ENCODE measurements at regions not wholly inside any gene's neighbourhood (a gene's known extent, or its start where the extent isn't known, plus 50 kb on each side); places are given as distances from the start of the nearest gene placed in this dataset.
"Not testable (repeated sequence)": the region's sequence is repeated elsewhere in the genome, so short reads cannot be mapped to it uniquely, and the experiment has no call there.

DNA sequence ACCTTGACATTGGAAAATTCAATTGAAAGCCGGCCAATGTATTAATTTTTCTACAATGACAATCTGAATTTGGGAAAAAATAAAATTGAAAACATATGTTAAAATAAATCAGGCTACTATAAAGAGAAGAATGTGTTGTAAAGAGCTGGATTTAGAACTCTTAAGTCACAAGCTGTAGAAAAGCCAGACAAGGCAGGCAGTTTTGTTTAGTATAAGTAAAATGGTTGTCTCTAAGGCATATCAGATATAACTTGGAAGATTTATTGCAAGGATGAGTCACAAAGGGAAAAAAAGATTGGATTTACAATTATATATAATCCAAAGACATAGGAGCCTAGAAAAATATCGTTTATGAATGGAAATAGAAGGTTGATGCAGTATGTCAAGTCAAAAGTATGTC is 549.1 kb upstream of the EPHA5 start:
- DNase-seq (ENCODE audit: low read depth in 2 of 2, low spot score in 1 of 2) = no peak

DNA sequence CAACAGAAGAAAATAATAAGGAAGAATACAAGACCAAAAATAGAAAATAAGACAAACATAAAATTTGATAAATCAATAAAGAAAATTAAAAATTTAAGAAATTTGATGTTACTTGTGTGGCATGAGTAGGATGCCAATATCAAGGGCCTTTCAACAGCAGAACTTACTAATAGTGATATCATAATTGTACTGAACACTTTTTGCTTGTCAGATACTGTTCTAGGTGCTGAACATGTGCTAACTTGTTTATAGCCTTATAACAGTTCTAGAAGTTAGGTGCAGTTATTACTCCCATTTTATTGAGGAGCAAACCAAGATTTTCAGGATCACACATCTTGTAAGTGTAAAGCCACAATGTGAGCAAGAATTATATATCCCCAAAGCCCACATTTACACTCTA is 546.0 kb upstream of the EPHA5 start:
- DNase-seq (ENCODE audit: low read depth in 2 of 2, low spot score in 1 of 2) = no peak

DNA sequence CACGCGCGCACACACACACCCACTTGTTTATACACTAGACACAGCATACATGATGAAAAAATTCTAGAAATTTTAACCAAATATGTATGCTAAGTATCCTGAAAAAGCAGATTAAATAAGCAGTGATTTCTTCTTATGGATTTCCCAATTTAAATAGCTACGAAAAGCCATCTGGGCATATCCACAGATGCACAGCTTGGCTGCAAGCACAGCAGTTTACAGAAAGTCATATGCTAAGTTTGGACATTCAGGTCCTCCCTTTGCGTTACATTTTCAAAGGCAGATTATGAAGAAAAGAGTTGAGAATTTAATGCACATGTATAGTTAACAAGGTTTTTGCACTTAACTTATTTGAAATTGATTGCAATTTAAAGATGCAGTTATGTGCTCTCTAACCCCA is 542.2 kb upstream of the EPHA5 start:
- no peak for DNase-seq (ENCODE audit: low read depth in 2 of 2, low spot score in 1 of 2)

DNA sequence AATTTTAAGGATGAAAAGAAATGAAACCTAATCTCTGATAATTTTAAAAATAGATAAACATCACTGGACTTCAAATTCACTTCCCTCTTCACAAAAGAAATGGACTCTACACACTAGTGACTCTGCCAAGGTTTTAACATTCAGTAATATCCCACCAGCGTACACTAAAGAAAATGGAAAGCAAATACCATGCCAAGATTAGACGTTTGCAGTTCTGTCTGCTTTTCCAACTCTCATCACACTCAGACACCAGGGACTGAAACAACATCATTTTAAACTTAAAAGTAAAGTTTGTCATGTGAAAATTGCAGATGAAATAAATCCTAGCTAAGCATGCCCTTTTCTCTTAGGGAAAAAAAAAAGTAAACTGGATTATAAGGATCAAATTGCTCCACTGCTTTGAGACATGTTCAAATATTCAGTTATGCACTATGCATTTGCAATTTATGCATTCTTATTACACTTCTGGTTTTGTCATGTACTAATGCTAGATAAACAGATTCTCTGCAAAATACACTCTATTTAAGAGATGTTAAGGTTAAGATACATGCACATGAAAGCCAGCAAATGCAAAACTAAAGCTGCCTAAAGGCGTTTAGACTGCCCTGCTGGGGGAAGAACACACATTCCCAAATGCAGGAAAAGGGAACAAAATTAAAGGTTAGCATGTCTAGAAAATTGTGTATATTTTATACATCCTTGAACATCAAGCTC is 534.4 kb upstream of the EPHA5 start:
- no peak for DNase-seq (ENCODE audit: low read depth in 2 of 2, low spot score in 1 of 2)

DNA sequence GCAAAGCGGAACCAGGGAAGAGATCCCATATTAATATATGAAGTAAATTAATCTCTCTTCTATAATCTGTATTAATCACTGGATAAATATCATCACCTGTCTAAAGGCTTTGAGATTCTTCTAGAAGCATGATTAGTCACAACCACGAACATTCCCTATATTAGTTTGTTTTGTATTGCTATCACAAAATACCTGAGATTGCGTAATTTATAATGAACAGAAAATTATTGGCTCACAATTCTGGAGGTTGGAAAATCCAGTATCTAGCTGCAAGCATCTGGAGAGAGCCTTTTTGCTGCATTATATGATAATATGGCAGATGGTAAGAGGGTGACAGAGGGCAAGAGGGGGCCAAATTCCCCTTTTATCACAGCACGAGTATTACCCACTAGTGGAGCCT is 532.6 kb upstream of the EPHA5 start:
- DNase-seq (ENCODE audit: low read depth in 2 of 2, low spot score in 1 of 2) = no peak

DNA sequence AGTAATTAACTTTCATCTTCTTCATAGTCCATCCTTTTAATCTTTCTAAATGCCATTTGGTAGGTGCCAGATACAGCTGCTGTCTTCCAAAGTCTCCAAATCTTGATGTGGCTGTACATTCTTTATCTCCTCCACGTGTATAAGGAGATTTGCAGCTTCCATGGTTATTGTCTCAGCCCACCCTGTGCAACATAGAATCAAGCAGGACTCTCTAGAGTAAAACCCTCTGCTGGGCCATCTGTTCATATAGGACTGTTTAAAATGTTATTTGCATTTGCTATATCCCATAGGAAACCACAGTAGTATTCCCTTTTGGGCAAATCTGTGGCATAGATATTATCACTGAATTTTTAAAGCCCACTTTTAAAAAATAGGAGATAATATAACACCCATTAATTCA is 527.2 kb upstream of the EPHA5 start:
- DNase-seq (ENCODE audit: low read depth in 2 of 2, low spot score in 1 of 2) = no peak

DNA sequence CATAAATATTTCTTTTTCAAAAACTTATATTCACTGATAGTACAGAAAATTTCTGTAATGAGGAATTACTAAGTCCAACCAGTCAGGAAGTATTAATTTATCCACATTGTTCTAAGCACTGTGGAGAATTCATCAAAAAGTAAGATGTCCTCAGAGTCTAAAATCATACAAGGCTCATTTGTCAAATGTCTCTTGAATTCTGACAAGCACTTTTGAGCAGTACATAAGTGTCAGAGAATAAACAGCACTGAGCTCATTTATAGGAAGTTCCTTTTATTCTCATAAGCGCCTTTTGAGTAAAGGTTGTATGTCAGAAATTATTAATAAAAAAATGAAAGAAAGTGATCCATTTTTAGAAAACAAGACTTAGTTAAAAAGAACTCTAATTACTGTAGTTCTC is 523.2 kb upstream of the EPHA5 start:
- DNase-seq (ENCODE audit: low read depth in 2 of 2, low spot score in 1 of 2) = no peak

DNA sequence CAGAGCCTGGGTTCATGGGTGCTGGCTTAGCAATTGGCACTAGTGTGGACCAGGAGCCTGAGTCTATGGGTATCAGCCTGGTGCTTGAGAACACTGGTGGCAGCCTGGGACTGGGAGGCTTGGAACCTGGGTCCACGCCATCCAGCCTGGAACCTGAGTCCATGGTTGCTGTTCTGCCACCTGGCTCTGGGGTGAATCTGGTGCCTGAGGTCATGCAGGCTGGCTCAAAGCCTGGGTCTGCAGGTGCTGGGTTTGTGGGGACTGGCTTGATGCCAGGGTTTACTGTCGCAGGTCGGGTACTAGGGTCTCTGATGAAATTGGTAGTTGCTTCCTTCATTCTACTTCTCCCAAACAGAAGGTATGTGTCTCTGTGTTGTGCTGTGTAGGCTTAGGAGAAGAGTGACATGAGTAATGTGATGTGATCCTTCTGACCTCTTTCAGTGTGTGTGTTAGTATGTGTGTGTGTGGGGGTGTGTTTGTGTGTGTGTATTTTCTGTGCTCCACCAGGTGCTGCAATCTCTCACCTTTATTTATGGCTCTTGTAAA is 517.0 kb upstream of the EPHA5 start:
- no peak for DNase-seq (ENCODE audit: low read depth in 2 of 2, low spot score in 1 of 2)

DNA sequence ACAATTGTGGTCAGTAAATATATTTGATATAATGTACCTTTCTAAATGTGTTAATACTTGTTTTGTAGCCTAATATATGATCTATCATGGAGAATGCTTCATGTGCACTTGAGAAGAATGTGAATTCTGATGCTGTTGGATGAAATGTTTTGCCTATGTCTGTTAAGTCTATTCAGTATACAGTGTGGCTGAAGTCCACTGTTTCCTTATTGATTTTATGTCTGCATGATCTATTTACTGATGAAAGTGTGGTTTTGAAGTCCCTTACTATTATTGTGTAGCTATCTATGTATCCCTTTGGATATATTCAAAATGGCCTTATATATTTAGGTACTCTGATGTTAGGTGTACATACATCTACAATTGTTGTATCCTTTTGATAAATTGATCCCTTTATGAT is 515.8 kb upstream of the EPHA5 start:
- DNase-seq (ENCODE audit: low read depth in 2 of 2, low spot score in 1 of 2) = no peak

DNA sequence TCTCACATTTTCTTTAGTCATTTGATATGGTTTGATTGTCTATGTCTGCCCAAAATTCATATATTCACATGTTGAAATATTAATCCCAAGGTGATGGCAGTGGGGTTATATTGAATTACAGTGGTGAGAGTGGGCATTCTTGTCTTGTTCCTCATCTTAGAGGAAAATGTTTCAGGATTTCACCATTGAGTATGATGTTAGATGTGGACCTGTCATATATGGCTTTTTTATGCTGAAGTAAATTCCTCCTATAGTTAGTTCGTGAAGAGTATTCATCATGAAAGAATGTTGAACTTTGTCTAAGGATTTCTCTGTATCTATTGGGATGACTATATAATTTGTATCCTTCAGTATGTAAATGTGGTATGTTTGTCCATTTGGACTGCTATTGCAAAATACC is 512.3 kb upstream of the EPHA5 start:
- DNase-seq (ENCODE audit: low read depth in 2 of 2, low spot score in 1 of 2) = no peak

DNA sequence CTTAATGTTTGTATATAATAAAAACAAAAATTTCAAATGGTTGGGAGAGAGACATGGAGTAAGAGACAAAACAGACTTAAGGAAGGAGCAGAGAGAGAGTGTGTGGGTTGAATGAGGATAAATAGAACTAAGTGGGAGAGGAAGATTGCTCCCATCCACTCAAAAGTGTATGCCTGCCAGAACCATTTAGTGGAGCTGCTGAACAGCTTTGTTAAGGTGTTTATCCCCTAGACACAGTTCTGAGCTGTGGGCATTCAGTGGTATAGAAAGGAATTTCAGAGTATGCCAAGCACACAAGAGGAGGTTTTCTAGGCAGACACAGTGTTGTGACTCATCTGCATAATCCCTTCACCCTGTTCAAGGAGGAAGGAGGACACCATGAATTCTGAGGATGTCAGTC is 508.6 kb upstream of the EPHA5 start:
- no peak for DNase-seq (ENCODE audit: low read depth in 2 of 2, low spot score in 1 of 2)

DNA sequence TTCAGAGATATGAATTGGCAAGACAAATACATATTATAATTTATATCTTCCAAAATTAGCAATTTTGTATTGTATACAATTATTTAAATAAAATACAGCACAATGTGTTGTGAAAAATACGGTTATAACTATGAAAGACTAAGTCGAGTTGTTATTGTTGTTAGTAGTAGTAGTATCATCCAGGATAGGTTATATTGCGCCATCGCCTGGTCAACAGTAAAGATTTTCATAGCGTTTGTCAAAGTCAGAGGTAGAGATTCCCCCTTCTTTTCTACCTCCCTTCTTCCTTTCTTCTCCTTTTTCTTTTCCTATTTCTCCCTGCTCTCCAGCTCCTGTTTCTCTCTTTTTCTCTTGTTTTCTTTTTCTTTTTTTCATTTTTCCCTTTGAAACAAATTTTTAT is 499.1 kb upstream of the EPHA5 start:
- DNase-seq (ENCODE audit: low read depth in 2 of 2, low spot score in 1 of 2) = no peak

DNA sequence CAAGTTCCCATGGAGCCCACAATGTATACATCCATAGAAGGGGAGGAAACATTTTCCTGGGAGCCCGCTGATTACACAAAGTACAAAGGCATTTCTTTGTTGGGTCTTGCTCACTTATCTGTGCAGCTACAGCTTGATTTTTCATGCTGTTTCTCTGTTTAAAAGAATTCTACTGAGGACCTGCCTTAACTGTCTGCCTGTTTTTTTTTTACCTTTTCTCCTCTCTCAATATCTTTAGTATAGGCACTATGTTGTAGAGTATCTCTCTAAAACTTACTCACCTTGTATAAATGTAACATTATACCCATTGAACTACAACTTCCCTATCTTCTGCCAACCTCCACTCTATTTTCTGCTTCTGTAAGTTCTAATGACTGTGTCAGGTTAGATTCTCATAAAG is 494.6 kb upstream of the EPHA5 start:
- DNase-seq (ENCODE audit: low read depth in 2 of 2, low spot score in 1 of 2) = no peak

DNA sequence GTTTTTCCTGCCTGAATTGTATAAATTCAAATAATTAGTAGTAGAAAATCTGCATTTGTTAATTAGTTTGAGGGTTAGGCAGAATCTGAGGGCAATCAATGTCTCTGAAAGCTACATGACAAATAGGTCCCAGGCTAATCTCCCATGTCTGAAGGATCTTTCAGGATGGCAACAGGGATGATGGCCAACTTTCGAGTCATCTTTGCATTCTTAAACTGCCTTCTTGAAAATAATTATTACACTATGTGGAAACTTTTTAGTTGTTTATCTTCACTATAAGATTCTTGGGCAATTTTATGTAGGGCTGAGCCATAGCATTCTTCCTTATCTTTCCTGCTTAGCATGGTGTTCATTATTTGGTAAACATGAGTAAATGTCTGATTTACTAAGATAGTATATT is 490.3 kb upstream of the EPHA5 start:
- no peak for DNase-seq (ENCODE audit: low read depth in 2 of 2, low spot score in 1 of 2)

DNA sequence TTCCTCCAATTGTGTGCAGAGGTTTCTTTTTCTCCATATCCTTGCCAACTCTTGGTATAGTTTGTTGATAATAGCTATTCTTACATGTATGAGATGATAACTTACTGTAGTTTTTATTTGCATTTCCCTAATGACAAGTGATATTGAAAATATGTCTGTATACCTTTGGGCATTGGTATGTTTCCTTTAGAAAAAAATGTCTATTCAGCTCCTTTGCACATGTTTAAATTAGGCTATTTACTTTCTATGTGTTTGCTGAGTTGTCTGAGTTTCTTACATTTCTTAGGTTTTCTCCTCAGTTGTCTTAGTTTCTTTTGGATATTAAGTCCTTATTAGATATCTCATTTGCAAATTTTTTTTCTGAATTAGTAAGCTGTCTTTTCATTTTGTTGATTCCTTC is 487.3 kb upstream of the EPHA5 start:
- DNase-seq (ENCODE audit: low read depth in 2 of 2, low spot score in 1 of 2) = no peak

DNA sequence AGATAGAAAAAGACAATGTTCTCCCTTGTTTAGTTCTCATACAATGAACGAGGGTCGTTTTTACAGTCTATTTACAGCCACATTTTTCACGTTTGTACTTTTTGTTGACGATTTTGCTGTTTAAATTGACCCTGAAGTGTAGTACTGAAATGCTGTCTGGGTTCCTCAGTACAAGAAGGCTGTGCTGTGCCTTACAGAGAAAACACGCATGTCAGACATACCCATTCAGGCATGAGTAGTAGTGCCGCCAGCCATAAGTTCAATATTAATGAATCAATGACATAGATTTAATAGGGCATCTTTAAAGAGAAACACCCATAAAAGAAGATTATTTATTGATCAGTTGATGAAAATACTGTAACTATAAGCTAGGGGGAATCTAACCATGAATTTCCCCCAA is 459.8 kb upstream of the EPHA5 start:
- no peak for DNase-seq (ENCODE audit: low read depth in 2 of 2, low spot score in 1 of 2)

DNA sequence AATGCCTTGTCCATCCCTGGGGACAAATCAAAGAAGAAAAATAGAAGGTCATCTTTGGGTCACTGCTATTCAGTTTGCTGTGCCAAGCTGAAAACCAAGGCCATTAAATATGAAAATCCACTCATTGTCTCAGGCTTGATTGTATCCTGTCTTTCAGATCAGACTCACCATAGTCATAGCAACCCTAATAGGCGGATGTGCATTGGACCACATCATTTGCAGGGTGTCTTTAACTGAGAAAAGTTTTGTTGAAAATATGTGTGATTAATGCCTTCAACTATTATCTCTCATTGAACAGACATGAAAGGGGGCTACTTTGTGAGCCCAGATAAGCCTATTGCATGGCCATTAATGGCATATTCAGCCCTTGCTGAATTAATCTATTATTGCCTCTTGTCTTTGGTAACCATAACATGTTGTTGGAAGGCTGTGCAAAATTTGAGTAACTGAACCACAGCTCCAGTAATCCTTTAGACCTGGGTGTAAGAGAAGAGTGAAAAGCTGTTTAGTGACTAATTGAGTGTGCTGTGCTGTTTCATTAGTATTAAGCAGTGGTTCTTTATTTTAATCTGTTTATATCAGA is 453.6 kb upstream of the EPHA5 start:
- no peak for DNase-seq (ENCODE audit: low read depth in 2 of 2, low spot score in 1 of 2)

DNA sequence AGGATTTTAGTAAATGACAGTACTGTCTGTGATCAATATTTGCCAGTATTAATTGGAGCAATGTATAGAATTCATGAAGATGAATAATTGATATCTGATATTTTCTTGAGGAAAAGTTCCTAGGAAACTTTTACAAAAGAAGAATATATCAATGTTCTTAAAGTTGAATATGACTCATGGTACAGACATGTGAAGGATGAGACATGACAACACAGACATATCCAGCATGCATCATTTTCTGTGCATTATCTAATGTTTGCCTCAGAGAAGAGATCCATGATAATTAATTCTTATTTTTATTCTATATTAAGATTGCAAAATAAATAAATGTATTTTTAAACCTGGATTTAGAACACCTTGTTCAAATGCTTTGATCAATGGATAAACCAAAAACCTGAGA is 452.9 kb upstream of the EPHA5 start:
- DNase-seq (ENCODE audit: low read depth in 2 of 2, low spot score in 1 of 2) = no peak

DNA sequence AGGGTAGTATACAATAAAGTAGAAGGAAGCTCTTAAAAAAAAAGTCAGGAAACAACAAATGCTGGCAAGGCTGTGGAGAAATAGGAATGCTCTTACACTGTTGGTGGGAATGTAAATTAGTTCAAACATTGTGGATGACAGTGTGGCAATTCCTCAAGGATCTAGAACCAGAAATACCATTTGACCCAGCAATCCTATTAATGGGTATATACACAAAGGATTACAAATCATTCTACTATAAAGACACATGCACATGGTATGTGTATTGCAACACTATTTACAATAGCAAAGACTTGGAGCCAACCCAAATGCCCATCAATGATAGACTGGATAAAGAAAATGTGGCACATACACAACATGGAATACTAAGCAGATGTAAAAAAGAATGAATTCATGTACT is 444.9 kb upstream of the EPHA5 start:
- DNase-seq (ENCODE audit: low read depth in 2 of 2, low spot score in 1 of 2) = not testable (repeated sequence)

DNA sequence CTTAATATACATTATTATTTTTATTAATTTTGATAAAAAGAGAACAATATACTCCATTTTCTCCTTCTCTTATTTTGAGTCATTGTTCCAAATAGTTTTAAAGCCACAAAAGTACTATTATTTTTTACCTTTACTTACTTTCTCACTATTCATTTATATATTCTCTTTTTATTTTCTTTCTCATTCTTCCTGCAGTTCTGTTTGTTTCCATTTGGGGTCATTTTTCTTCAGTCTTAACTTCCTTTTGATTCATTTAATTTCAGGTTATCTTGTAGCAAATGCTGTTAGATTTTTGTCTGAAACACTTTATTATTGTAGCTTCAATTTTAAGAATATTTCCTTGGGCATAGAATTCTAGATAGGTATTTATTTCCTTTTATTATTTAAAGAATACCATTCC is 438.6 kb upstream of the EPHA5 start:
- DNase-seq (ENCODE audit: low read depth in 2 of 2, low spot score in 1 of 2) = no peak

DNA sequence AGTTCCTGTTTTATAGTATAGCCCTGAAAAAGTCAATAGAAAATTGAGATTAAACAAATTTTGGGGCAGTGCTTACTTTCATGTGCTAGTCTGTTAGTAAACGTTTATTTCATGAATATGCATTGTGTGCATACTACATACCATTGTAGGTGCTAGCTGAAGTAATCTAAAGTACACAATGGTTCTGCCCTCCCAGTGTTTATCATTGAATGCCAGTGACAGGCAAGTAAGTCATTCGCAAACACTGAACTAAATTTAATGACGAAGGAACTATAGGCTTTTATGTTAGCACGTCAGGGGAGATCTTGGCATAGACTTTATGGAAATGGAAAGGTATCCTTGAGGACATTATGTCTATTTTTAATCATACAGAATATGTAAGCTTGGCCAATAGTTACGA is 426.9 kb upstream of the EPHA5 start:
- DNase-seq (ENCODE audit: low read depth in 2 of 2, low spot score in 1 of 2) = no peak

DNA sequence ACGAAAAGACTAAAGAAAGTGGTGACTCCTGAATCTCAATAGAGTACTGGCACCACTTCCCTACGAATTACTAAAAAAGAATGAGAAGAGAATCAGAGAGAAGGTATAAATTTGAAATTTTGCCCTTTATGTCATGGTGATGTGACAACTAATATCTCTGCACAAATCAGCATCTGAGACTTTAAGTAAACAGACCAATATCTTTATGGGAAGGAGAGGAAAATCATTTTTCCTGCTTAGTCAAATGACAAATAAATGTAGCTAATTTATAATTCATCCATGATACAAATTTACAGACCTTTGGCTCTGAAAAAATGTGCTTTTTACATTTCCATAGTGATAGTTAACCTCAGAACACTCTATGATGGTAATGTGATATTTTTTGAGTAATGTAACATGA is 424.8 kb upstream of the EPHA5 start:
- no peak for DNase-seq (ENCODE audit: low read depth in 2 of 2, low spot score in 1 of 2)

DNA sequence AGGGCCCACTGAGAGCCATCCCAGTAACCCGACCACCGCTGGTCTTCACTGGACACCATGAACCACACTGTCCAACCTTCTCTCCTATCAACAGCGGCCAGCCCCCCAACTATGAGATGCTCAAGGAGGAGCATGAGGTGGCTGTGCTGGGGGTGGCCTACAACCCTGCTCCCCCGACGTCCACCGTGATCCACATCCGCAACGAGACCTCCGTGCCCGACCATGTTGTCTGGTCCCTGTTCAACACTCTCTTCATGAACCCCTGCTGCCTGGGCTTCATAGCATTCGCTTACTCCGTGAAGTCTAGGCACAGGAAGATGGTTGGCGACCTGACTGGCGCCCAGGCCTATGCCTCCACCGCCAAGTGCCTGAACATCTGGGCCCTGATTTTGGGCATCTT is 423.8 kb upstream of the EPHA5 start:
- no peak for DNase-seq (ENCODE audit: low read depth in 2 of 2, low spot score in 1 of 2)
